KMS-11 (cell line): ENCODE measurements at regions not wholly inside any gene's neighbourhood (a gene's known extent, or its start where the extent isn't known, plus 50 kb on each side); places are given as distances from the start of the nearest gene placed in this dataset.

Experiments
- H2AFZ ChIP-seq: fragments of 200-600 bp; sonication (generic); 2 replicates; pipeline ENCODE4 v1.6.1; 2016; ENCODE audit warnings: antibody characterized with exemption, mixed run types, low read depth
- H3K27ac ChIP-seq: fragments of 200-600 bp; sonication (generic); 2 replicates; pipeline ENCODE4 v1.6.1; 2016; ENCODE audit warnings: mild to moderate bottlenecking, mixed run types
- H3K27me3 ChIP-seq: fragments of 200-600 bp; sonication (generic); 2 replicates; pipeline ENCODE4 v1.6.1; 2017; ENCODE audit warnings: mild to moderate bottlenecking, low read depth, mixed run types, moderate library complexity; ENCODE audit not compliant: insufficient read depth
- H3K36me3 ChIP-seq: fragments of 200-600 bp; sonication (generic); 2 replicates; pipeline ENCODE4 v1.6.1; 2017; ENCODE audit warnings: mild to moderate bottlenecking, mixed run types; ENCODE audit not compliant: insufficient read depth
- H3K4me1 ChIP-seq: fragments of 200-600 bp; sonication (generic); 2 replicates; pipeline ENCODE4 v1.6.1; 2016; ENCODE audit warnings: mild to moderate bottlenecking, low read depth, mixed run types; ENCODE audit not compliant: poor library complexity, severe bottlenecking
- H3K4me2 ChIP-seq: fragments of 200-600 bp; sonication (generic); 2 replicates; pipeline ENCODE4 v1.7.0; 2016; ENCODE audit warnings: mild to moderate bottlenecking, mixed run types
- H3K4me3 ChIP-seq: fragments of 200-600 bp; sonication (generic); IDR thresholded peaks from 2 replicates; pipeline ENCODE4 v1.6.1; 2017; ENCODE audit warnings: low read depth, low read length, mixed read lengths; ENCODE audit not compliant: insufficient read depth
- H3K79me2 ChIP-seq: fragments of 200-600 bp; sonication (generic); 2 replicates; pipeline ENCODE4 v1.6.1; 2016; ENCODE audit warnings: low read depth, mixed run types; ENCODE audit not compliant: insufficient read depth
- H3K9ac ChIP-seq: fragments of 200-600 bp; sonication (generic); 2 replicates; pipeline ENCODE4 v1.6.1; 2016; ENCODE audit warnings: mild to moderate bottlenecking, mixed run types
- H4K20me1 ChIP-seq: fragments of 200-600 bp; sonication (generic); 2 replicates; pipeline ENCODE4 v1.6.1; 2016; ENCODE audit warnings: mild to moderate bottlenecking, mixed run types; ENCODE audit not compliant: insufficient read depth
- CTCF ChIP-seq: fragments of 200-600 bp; sonication (generic); conservative IDR thresholded peaks from 2 replicates; pipeline ENCODE4 v1.6.1; 2017; ENCODE audit warnings: low read depth, mild to moderate bottlenecking, antibody characterized with exemption, low read length, moderate library complexity, mixed read lengths

GRCh38 chr9:118362596-118362995 is 658.4 kb downstream of the TLR4 start:
- no peaks in the 10 kb centered on the region for H3K27me3 ChIP-seq
- no peaks in the 10 kb centered on the region for H3K4me1 ChIP-seq

GRCh38 chr9:118364266-118365106 is 660.3 kb downstream of the TLR4 start:
- Histone ChIP-seq H3K27me3 (no peaks in the 10 kb centered on the region), H3K4me1 (no peaks in the 10 kb centered on the region), H3K36me3 (no peaks in the 10 kb centered on the region), H4K20me1 (no peaks in the 10 kb centered on the region), H3K4me3 (no peak overlapping the region), H2AFZ (no peak overlapping the region), H3K79me2 (no peaks in the 10 kb centered on the region), H3K9ac (no peak overlapping the region), H3K4me2 (no peak overlapping the region), H3K27ac (no peak overlapping the region)
- TF ChIP-seq CTCF, result no peak

More at GRCh38 chr9:118362596-118362995, 658.4 kb downstream of the TLR4 start:
- Histone ChIP-seq H2AFZ (no peak overlapping the region), H3K27ac (no peak overlapping the region), H3K4me3 (no peak overlapping the region), H4K20me1 (no peaks in the 10 kb centered on the region), H3K4me2 (no peak overlapping the region), H3K79me2 (no peaks in the 10 kb centered on the region), H3K9ac (no peak overlapping the region), H3K36me3 (no peaks in the 10 kb centered on the region)
- no peak for TF ChIP-seq CTCF

- Histone ChIP-seq H3K27ac (no peak overlapping the region), H3K79me2 (no peaks in the 10 kb centered on the region), H3K36me3 (no peaks in the 10 kb centered on the region), H3K4me3 (no peak overlapping the region), H3K27me3 (no peaks in the 10 kb centered on the region), H3K4me2 (no peak overlapping the region), H3K4me1 (no peaks in the 10 kb centered on the region), H3K9ac (no peak overlapping the region), H4K20me1 (no peaks in the 10 kb centered on the region), H2AFZ (no peak overlapping the region)
- no peak for TF ChIP-seq CTCF
Measured at GRCh38 chr9:118366228-118366627, 662.0 kb downstream of the TLR4 start.

- no peak overlapping the region for H3K4me3 ChIP-seq
- H2AFZ ChIP-seq, result no peak overlapping the region
- H3K4me2 ChIP-seq, result no peak overlapping the region
- no peaks in the 10 kb centered on the region for H3K27me3 ChIP-seq
- H3K36me3 ChIP-seq, result no peaks in the 10 kb centered on the region
- H3K9ac ChIP-seq, result no peak overlapping the region
- no peaks in the 10 kb centered on the region for H3K4me1 ChIP-seq
- no peak overlapping the region for H3K27ac ChIP-seq
- TF ChIP-seq CTCF, result no peak
- H3K79me2 ChIP-seq, result no peaks in the 10 kb centered on the region
- H4K20me1 ChIP-seq, result no peaks in the 10 kb centered on the region
Measured at GRCh38 chr9:118367383-118367782, 663.2 kb downstream of the TLR4 start.
